Neuronal stem cell (in vitro differentiated cells): ENCODE measurements at regions not wholly inside any gene's neighbourhood (a gene's known extent, or its start where the extent isn't known, plus 50 kb on each side); places are given as distances from the start of the nearest gene placed in this dataset.
"Not testable (repeated sequence)": the region's sequence is repeated elsewhere in the genome, so short reads cannot be mapped to it uniquely, and the experiment has no call there.

Experiments
- DNase-seq: peaks from one replicate; pipeline ENCODE4 v3.0.0-alpha.2; 2013; ENCODE audit warnings: low spot score
- H2AFZ ChIP-seq: one replicate; pipeline ENCODE4 v1.6.1; 2013; ENCODE audit warnings: mild to moderate bottlenecking, low read length, inconsistent platforms
- H2AK5ac ChIP-seq: 2 replicates; pipeline ENCODE4 v1.6.1; 2013; ENCODE audit warnings: low read depth, mild to moderate bottlenecking, inconsistent platforms, low read length, moderate library complexity, mixed read lengths
- H2BK120ac ChIP-seq: 2 replicates; pipeline ENCODE4 v1.6.1; 2013; ENCODE audit warnings: low read depth, mild to moderate bottlenecking, inconsistent platforms, low read length, moderate library complexity, mixed read lengths
- H2BK12ac ChIP-seq: one replicate; pipeline ENCODE4 v1.6.1; 2013; ENCODE audit warnings: low read length, inconsistent platforms
- H2BK15ac ChIP-seq: 2 replicates; pipeline ENCODE4 v1.6.1; 2013; ENCODE audit warnings: mild to moderate bottlenecking, low read length, inconsistent platforms, mixed read lengths
- H2BK5ac ChIP-seq: one replicate; pipeline ENCODE4 v1.6.1; 2013; ENCODE audit warnings: inconsistent platforms, mild to moderate bottlenecking, low read length, moderate library complexity
- H3K14ac ChIP-seq: one replicate; pipeline ENCODE4 v1.6.1; 2013; ENCODE audit warnings: low read length, inconsistent platforms
- H3K18ac ChIP-seq: 2 replicates; pipeline ENCODE4 v1.6.1; 2013; ENCODE audit warnings: low read length, inconsistent platforms
- H3K23ac ChIP-seq: 2 replicates; pipeline ENCODE4 v1.6.1; 2013; ENCODE audit warnings: low read depth, mild to moderate bottlenecking, mixed read lengths, low read length, inconsistent platforms; ENCODE audit not compliant: poor library complexity
- H3K27ac ChIP-seq: replicated peaks from 3 replicates; pipeline ENCODE4 v1.5.1; 2013; ENCODE audit warnings: low read length, inconsistent platforms
- H3K27me3 ChIP-seq, 3 experiments: 2 replicates each; pipeline ENCODE4 v1.6.1; 2013; ENCODE audit warnings: low read length in 3 of 3, mild to moderate bottlenecking in 2 of 3, inconsistent platforms in 1 of 3, low read depth in 1 of 3, mixed read lengths in 1 of 3, moderate library complexity in 1 of 3; ENCODE audit not compliant: control insufficient read depth in 3 of 3, insufficient read depth in 3 of 3
- H3K36me3 ChIP-seq, 2 donors: replicated peaks in 1 of 2; 2 replicates each; pipeline ENCODE4 v1.6.1; 2013; ENCODE audit warnings: low read length in 2 of 2; ENCODE audit not compliant: control insufficient read depth in 2 of 2, insufficient read depth in 2 of 2
- H3K4ac ChIP-seq: 2 replicates; pipeline ENCODE4 v1.6.1; 2013; ENCODE audit warnings: inconsistent platforms, mild to moderate bottlenecking, low read length, moderate library complexity
- H3K4me1 ChIP-seq, 2 donors: 1 replicate in 1 of 2; 2 replicates in 1 of 2; pipeline ENCODE4 v1.6.1; 2013; ENCODE audit warnings: low read length in 2 of 2, low read depth in 1 of 2; ENCODE audit not compliant: control insufficient read depth in 2 of 2, insufficient read depth in 1 of 2
- H3K4me2 ChIP-seq: one replicate; pipeline ENCODE4 v1.6.1; 2013; ENCODE audit warnings: mild to moderate bottlenecking, low read length, inconsistent platforms; ENCODE audit not compliant: insufficient read depth, poor library complexity, severe bottlenecking
- H3K4me3 ChIP-seq, 2 donors: 2 replicates each; pipeline ENCODE4 v1.5.1; 2013; ENCODE audit warnings: low read length in 2 of 2, mild to moderate bottlenecking in 2 of 2, inconsistent platforms in 1 of 2, moderate library complexity in 1 of 2
- H3K79me1 ChIP-seq: one replicate; pipeline ENCODE4 v1.6.1; 2013; ENCODE audit warnings: low read depth, mild to moderate bottlenecking, inconsistent platforms, low read length, moderate library complexity
- H3K9ac ChIP-seq: one replicate; pipeline ENCODE4 v1.6.1; 2013; ENCODE audit warnings: mild to moderate bottlenecking, low read depth, low read length, inconsistent platforms; ENCODE audit not compliant: poor library complexity
- H3K9me3 ChIP-seq, 2 donors: replicated peaks in 1 of 2; 2 replicates each; pipeline versions ENCODE3 to v1.6.1; 2013; ENCODE audit warnings: low read length in 2 of 2, mild to moderate bottlenecking in 2 of 2, inconsistent platforms in 1 of 2, low read depth in 1 of 2, mixed read lengths in 1 of 2, moderate library complexity in 1 of 2; ENCODE audit not compliant: control insufficient read depth in 2 of 2, insufficient read depth in 1 of 2
- H4K8ac ChIP-seq: one replicate; pipeline ENCODE4 v1.6.1; 2013; ENCODE audit warnings: low read depth, mild to moderate bottlenecking, inconsistent platforms, low read length, moderate library complexity
- H4K91ac ChIP-seq: one replicate; pipeline ENCODE4 v1.6.1; 2013; ENCODE audit warnings: low read length, low read depth, mild to moderate bottlenecking, inconsistent platforms; ENCODE audit not compliant: poor library complexity
- WGBS, 2 donors: extraction: QIAGEN DNeasy Blood & Tissue Kit; methylation state at CpG; one replicate each; pipeline ENCODE4 v1.1.7; 2013; ENCODE audit warnings: missing lambda C conversion rate in 2 of 2, mixed read lengths in 1 of 2; ENCODE audit not compliant: insufficient read length in 2 of 2, insufficient replicate concordance in 1 of 2; ENCODE audit errors: extremely low coverage in 2 of 2; 5-methylcytosine and 5-hydroxymethylcytosine counted together

DNA sequence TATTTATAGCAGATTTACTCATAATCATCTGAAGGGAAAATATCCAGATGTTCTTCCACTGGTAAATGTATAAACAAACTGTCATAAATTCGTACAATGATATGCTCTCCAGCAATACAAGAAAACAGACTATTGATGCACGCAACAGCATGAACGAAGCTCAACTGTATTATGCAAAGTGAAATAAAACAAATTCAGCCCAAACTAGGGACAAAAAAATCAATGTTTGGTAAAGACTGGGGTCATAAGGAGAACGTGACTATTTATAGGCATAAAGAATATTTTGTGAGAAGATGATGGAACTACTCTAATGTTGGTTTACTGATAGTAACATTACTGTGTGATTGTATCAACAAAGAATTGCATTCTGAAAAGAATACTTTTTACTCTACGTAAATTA is 1276.7 kb upstream of the DDX18 start:
- no peaks in the 10 kb centered on the region for H3K79me1 ChIP-seq
- no peak overlapping the region for H2BK120ac ChIP-seq
- no peak for DNase-seq
- H2BK15ac ChIP-seq: no peak overlapping the region
- no peaks in the 10 kb centered on the region for H3K9me3 ChIP-seq
- H3K9ac ChIP-seq: no peak overlapping the region
- no peak overlapping the region for H3K23ac ChIP-seq
- no peak overlapping the region for H3K4me3 ChIP-seq
- H3K27me3 ChIP-seq: no peaks in the 10 kb centered on the region
- no peak overlapping the region for H2AK5ac ChIP-seq
- H2AFZ ChIP-seq: no peak overlapping the region
- H2BK5ac ChIP-seq: no peak overlapping the region
- no peak overlapping the region for H2BK12ac ChIP-seq
- no peak overlapping the region for H4K91ac ChIP-seq
- no CpG with 5 or more reads among the region's 5 CpGs for WGBS, 2 donors
- H3K18ac ChIP-seq: no peak overlapping the region
- no peak overlapping the region for H3K14ac ChIP-seq
- H3K27ac ChIP-seq: no peak overlapping the region
- H3K4ac ChIP-seq: no peak overlapping the region
- no peaks in the 10 kb centered on the region for H3K36me3 ChIP-seq
- H4K8ac ChIP-seq: no peak overlapping the region
- H3K4me1 ChIP-seq: no peaks in the 10 kb centered on the region
- no peak overlapping the region for H3K4me2 ChIP-seq

DNA sequence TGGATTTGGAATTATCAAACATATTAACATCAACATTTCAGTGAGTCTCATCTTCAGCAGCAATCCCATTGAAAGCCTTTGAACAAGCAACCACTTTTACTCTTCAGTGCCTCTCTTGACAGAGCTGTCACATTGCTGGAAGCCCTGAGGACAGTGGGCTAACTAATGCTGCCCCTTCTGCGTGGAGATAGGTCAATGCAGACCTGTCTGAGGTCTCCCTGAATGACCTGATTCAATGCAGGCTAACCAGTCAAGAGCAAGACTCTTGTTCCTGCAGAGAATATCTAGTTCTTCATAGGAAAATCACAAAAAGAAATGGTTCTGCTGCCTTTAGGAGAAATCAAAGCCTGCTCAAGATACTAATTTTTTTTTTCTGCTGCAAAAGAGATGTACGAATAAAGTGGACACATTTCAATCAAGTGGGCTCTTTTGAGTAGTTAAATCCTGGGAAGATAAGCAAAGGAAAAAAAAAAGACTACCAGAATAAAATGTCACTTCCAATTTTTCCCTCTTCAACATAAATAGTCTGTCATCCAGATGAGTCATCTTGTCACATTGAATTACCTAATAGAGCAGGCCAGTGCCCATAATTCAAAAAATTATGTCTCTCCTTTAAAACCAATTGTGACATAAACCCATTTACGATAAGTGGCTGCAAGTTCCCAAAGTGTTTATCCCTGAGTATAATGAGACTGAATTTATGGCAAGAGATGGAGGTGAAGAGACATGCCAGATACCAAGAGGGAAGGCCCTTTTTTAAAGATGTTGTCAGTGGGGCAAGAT is 1269.0 kb upstream of the DDX18 start:
- no CpG with 5 or more reads among the region's 3 CpGs for WGBS, 2 donors

GRCh38 chr2:116552738-116553419 is 1261.6 kb upstream of the DDX18 start:
- H3K27me3 ChIP-seq, H3K36me3 ChIP-seq, H3K23ac ChIP-seq, H3K18ac ChIP-seq, DNase-seq, H3K79me1 ChIP-seq, H3K14ac ChIP-seq, H2AK5ac ChIP-seq, H4K8ac ChIP-seq, H2AFZ ChIP-seq, H3K4me1 ChIP-seq, H2BK15ac ChIP-seq, H2BK5ac ChIP-seq, H3K4me2 ChIP-seq, H4K91ac ChIP-seq, H3K9me3 ChIP-seq, H3K27ac ChIP-seq, H3K4me3 ChIP-seq, H3K9ac ChIP-seq, H2BK120ac ChIP-seq, H3K4ac ChIP-seq, H2BK12ac ChIP-seq: not testable (repeated sequence)
- no CpG with 5 or more reads among the region's 20 CpGs for WGBS, 2 donors

More for the DNA sequence above, 1269.0 kb upstream of the DDX18 start:
- no peak for DNase-seq
- no peaks in the 10 kb centered on the region for H3K4me1 ChIP-seq
- H2AFZ ChIP-seq: no peak overlapping the region
- H3K79me1 ChIP-seq: no peaks in the 10 kb centered on the region
- H3K36me3 ChIP-seq: no peaks in the 10 kb centered on the region
- H3K27ac ChIP-seq: no peak overlapping the region
- H2BK15ac ChIP-seq: no peak overlapping the region
- no peak overlapping the region for H3K18ac ChIP-seq
- no peak overlapping the region for H2BK12ac ChIP-seq
- H2AK5ac ChIP-seq: no peak overlapping the region
- no peak overlapping the region for H3K9ac ChIP-seq
- no peak overlapping the region for H3K14ac ChIP-seq
- no peak overlapping the region for H2BK120ac ChIP-seq
- no peak overlapping the region for H3K4me3 ChIP-seq
- H2BK5ac ChIP-seq: no peak overlapping the region
- H3K4me2 ChIP-seq: no peak overlapping the region
- H4K91ac ChIP-seq: no peak overlapping the region
- no peak overlapping the region for H3K4ac ChIP-seq
- no peak overlapping the region for H3K23ac ChIP-seq
- no peaks in the 10 kb centered on the region for H3K27me3 ChIP-seq
- no peak overlapping the region for H4K8ac ChIP-seq
- no peaks in the 10 kb centered on the region for H3K9me3 ChIP-seq

DNA sequence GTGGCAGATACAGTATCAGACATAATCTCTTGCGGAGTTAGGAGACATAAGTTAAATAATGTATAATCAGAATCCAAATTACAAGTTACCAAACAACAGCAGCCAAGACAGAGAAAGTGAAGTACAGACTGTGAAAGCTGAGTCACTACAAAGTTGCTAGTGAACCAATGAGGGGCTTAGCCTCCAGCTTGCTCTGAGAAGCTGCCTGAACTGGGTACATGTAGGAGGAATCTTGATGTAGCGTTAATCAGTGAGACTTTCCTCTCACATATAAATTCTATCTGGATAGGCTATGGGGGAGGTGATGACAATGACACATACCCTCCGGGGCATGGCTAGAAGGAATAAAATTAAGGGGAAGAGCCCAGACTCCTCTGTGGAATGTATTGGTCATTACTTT is 1234.3 kb upstream of the DDX18 start:
- Histone ChIP-seq H3K4me3 (no peak overlapping the region), H3K4ac (no peak overlapping the region), H3K14ac (no peak overlapping the region), H3K36me3 (no peaks in the 10 kb centered on the region), H3K9ac (no peak overlapping the region), H4K8ac (no peak overlapping the region), H2BK15ac (no peak overlapping the region), H2BK5ac (no peak overlapping the region), H2AK5ac (no peak overlapping the region), H3K9me3 (no peaks in the 10 kb centered on the region), H3K4me1 (peaks cover 0 to under 1% of the 10 kb centered on the region in 2 donors), H3K27ac (no peak overlapping the region), H2BK12ac (no peak overlapping the region), H3K79me1 (no peaks in the 10 kb centered on the region), H3K27me3 (no peaks in the 10 kb centered on the region), H2AFZ (no peak overlapping the region), H3K23ac (no peak overlapping the region), H3K18ac (no peak overlapping the region), H2BK120ac (no peak overlapping the region), H3K4me2 (no peak overlapping the region), H4K91ac (no peak overlapping the region)
- no peak for DNase-seq
- no CpG with 5 or more reads among the region's 3 CpGs for WGBS, 2 donors
